ENCODE measurements at regions not wholly inside any gene's neighbourhood (a gene's known extent, or its start where the extent isn't known, plus 50 kb on each side); places are given as distances from the start of the nearest gene placed in this dataset.

GRCh38 chr3:182276512-182276911 is 516.8 kb upstream of the ATP11B start:
- no peak for DNase-seq
- H3K4me3 ChIP-seq: no peak overlapping the region
- intact Hi-C loops (cut with DNase I; ENCODE audit: low total_unique reads): no loop called here

GRCh38 chr3:182284793-182285192 is 508.5 kb upstream of the ATP11B start:
- intact Hi-C loops (cut with DNase I; ENCODE audit: low total_unique reads): no loop called here
- DNase-seq: no peak
- H3K27me3 ChIP-seq: no peaks in the 10 kb centered on the region
- H3K9me3 ChIP-seq: no peaks in the 10 kb centered on the region
- H3K4me3 ChIP-seq: no peak overlapping the region
- no peaks in the 10 kb centered on the region for H3K4me1 ChIP-seq
- H3K36me3 ChIP-seq: no peaks in the 10 kb centered on the region
- no peak for TF ChIP-seq CTCF (IDR thresholded peaks at IDR 0.05)
- no peak for TF ChIP-seq POLR2A (IDR thresholded peaks at IDR 0.05)
- no peak overlapping the region for H3K27ac ChIP-seq

More at GRCh38 chr3:182276512-182276911, 516.8 kb upstream of the ATP11B start:
- no peaks in the 10 kb centered on the region for H3K4me1 ChIP-seq
- no peaks in the 10 kb centered on the region for H3K27me3 ChIP-seq
- no peaks in the 10 kb centered on the region for H3K9me3 ChIP-seq
- H3K27ac ChIP-seq: no peak overlapping the region
- no peaks in the 10 kb centered on the region for H3K36me3 ChIP-seq
- TF ChIP-seq POLR2A (IDR thresholded peaks at IDR 0.05): no peak
- no peak for TF ChIP-seq CTCF (IDR thresholded peaks at IDR 0.05)

- Histone ChIP-seq H3K4me3 (no peak overlapping the region), H3K27me3 (no peaks in the 10 kb centered on the region), H3K9me3 (no peaks in the 10 kb centered on the region), H3K36me3 (no peaks in the 10 kb centered on the region), H3K27ac (no peak overlapping the region), H3K4me1 (no peaks in the 10 kb centered on the region)
- no peak for DNase-seq
- TF ChIP-seq POLR2A (IDR thresholded peaks at IDR 0.05) (no peak), CTCF (IDR thresholded peaks at IDR 0.05) (no peak)
- intact Hi-C loops (cut with DNase I; ENCODE audit: low total_unique reads): no loop called here
These were observed 500.7 kb upstream of the ATP11B start for GRCh38 chr3:182292591-182292990.

- Histone ChIP-seq H3K9me3 (no peaks in the 10 kb centered on the region), H3K36me3 (no peaks in the 10 kb centered on the region), H3K27ac (no peak overlapping the region), H3K4me1 (no peaks in the 10 kb centered on the region), H3K27me3 (no peaks in the 10 kb centered on the region), H3K4me3 (no peak overlapping the region)
- intact Hi-C loops (cut with DNase I; ENCODE audit: low total_unique reads): no loop called here
- TF ChIP-seq CTCF (IDR thresholded peaks at IDR 0.05) (no peak), POLR2A (IDR thresholded peaks at IDR 0.05) (no peak)
- DNase-seq: no peak
These were observed 499.0 kb upstream of the ATP11B start for GRCh38 chr3:182294256-182294655.

- intact Hi-C loops (cut with DNase I; ENCODE audit: low total_unique reads): no loop called here
- Histone ChIP-seq H3K27me3 (no peaks in the 10 kb centered on the region), H3K9me3 (no peaks in the 10 kb centered on the region), H3K4me1 (no peaks in the 10 kb centered on the region), H3K36me3 (no peaks in the 10 kb centered on the region), H3K27ac (no peak overlapping the region), H3K4me3 (no peak overlapping the region)
- TF ChIP-seq CTCF (IDR thresholded peaks at IDR 0.05): no peak
- TF ChIP-seq POLR2A (IDR thresholded peaks at IDR 0.05): no peak
- no peak for DNase-seq
These were observed 498.6 kb upstream of the ATP11B start for GRCh38 chr3:182294696-182295095.

Data from uterus (tissue), 3 donors.